ENCODE measurements at regions not wholly inside any gene's neighbourhood (a gene's known extent, or its start where the extent isn't known, plus 50 kb on each side); places are given as distances from the start of the nearest gene placed in this dataset.

DNA sequence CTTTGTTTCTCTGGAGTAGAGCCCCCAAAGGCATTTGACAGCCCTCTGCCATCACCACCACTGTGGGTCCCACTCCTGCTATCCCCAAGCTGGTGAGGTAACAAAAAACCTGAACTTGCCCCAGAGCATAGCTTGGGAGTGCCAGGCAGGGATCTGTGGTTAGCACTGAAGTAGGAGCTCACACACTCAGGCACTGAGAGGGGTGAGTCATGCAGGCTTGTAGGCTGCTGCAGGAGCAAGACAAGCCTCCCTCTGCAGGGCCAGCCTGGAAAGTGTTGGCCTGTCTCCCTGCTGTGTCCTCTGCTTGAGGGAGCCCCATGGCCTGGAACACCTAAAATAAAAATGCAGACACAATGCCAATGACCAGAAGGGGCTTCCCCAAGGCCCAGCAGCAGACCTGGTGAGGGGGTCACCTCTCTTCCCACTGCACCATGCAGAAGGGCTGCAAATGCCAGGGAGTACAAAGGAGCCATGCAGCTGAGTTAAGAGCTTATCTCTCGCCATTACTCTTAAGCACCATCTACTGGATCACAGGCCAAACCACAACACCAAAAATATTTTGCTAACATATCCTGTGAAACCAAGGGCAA lies 108.9 kb upstream of the POGK start:
- no peak for TF ChIP-seq POLR2A (IDR thresholded peaks at IDR 0.05)
- TF ChIP-seq, protein P1, sequence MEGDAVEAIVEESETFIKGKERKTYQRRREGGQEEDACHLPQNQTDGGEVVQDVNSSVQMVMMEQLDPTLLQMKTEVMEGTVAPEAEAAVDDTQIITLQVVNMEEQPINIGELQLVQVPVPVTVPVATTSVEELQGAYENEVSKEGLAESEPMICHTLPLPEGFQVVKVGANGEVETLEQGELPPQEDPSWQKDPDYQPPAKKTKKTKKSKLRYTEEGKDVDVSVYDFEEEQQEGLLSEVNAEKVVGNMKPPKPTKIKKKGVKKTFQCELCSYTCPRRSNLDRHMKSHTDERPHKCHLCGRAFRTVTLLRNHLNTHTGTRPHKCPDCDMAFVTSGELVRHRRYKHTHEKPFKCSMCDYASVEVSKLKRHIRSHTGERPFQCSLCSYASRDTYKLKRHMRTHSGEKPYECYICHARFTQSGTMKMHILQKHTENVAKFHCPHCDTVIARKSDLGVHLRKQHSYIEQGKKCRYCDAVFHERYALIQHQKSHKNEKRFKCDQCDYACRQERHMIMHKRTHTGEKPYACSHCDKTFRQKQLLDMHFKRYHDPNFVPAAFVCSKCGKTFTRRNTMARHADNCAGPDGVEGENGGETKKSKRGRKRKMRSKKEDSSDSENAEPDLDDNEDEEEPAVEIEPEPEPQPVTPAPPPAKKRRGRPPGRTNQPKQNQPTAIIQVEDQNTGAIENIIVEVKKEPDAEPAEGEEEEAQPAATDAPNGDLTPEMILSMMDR (IDR thresholded peaks at IDR 0.05): no peak

Data from Peyer's patch (tissue), 4 donors.